ENCODE measurements at regions not wholly inside any gene's neighbourhood (a gene's known extent, or its start where the extent isn't known, plus 50 kb on each side); places are given as distances from the start of the nearest gene placed in this dataset.

DNA sequence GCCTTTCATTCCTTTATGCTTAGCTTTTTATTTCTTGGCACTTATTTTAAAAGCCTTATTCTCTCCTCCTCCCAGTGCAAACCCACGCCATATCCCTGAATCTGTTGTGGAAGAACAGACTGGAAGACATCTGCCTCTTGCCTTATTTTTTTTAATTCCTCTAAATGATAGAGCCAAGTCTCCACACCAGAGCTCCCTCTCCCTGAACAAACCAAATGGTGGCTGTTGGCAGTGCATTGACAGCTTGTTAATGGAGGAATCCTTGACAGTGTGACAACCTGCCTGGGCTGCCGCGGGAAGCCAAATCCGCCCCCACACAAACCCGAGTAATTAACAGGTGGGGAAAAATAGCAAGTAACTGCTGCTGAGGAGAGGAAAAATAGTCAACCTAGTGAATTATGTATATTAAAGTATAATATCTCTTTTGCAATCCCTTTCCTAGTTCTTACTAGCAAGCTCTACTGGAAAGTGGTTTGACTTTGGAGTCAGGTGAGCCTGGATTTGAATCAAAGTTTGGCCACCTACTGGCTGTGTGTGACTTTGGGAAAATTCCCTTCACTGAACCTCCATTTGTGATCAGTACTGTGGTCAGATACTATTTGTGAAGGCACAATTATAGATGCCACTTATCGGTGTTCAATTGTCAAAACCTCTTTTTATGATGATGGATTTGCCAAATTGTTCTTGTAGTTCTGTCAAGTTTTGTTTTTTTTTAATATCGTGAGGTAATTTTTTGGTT is 589.6 kb downstream of the PDCD6IP start:
- TF ChIP-seq, protein P1, sequence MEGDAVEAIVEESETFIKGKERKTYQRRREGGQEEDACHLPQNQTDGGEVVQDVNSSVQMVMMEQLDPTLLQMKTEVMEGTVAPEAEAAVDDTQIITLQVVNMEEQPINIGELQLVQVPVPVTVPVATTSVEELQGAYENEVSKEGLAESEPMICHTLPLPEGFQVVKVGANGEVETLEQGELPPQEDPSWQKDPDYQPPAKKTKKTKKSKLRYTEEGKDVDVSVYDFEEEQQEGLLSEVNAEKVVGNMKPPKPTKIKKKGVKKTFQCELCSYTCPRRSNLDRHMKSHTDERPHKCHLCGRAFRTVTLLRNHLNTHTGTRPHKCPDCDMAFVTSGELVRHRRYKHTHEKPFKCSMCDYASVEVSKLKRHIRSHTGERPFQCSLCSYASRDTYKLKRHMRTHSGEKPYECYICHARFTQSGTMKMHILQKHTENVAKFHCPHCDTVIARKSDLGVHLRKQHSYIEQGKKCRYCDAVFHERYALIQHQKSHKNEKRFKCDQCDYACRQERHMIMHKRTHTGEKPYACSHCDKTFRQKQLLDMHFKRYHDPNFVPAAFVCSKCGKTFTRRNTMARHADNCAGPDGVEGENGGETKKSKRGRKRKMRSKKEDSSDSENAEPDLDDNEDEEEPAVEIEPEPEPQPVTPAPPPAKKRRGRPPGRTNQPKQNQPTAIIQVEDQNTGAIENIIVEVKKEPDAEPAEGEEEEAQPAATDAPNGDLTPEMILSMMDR (IDR thresholded peaks at IDR 0.05; ENCODE audit: insufficient read depth, low read length, poor library complexity, severe bottlenecking), result no peak
- no peak for TF ChIP-seq EZH2phosphoT487 (conservative IDR thresholded peaks at IDR 0.05; ENCODE audit: low read length)
